Stimulated activated naive CD8-positive, alpha-beta T cell treated with anti-CD3 and anti-CD28 coated beads, Interleukin-15, amount 100 ng/mL, for 72 hours (primary cell): ENCODE measurements at regions not wholly inside any gene's neighbourhood (a gene's known extent, or its start where the extent isn't known, plus 50 kb on each side); places are given as distances from the start of the nearest gene placed in this dataset.

Source experiments
- ATAC-seq: fragments of 150-1000 bp; cut with Tn5 transposase; 2 replicates; pipeline ENCODE4 v1.10.0; 2021; ENCODE audit warnings: mild to moderate bottlenecking, moderate library complexity
- DNase-seq, 2 donors: peaks; one replicate each; pipeline ENCODE4 v3.0.0; 2021 to 2022
- H3K27ac Mint-ChIP-seq, 2 donors: one replicate each; pipeline ENCODE4 v1.8.0; 2022; ENCODE audit warnings: mild to moderate bottlenecking in 2 of 2, mixed read lengths in 2 of 2, moderate library complexity in 2 of 2
- H3K27me3 Mint-ChIP-seq: one replicate; pipeline ENCODE4 v1.8.0; 2022; ENCODE audit warnings: mixed read lengths
- H3K4me1 Mint-ChIP-seq: one replicate; pipeline ENCODE4 v1.8.0; 2022; ENCODE audit warnings: mild to moderate bottlenecking, mixed read lengths
- H3K4me3 Mint-ChIP-seq, 2 donors: one replicate each; pipeline ENCODE4 v1.8.0; 2022; ENCODE audit warnings: mild to moderate bottlenecking in 2 of 2, mixed read lengths in 2 of 2, moderate library complexity in 1 of 2
- H3K9me3 Mint-ChIP-seq, 2 donors: one replicate each; pipeline ENCODE4 v1.8.0; 2022; ENCODE audit warnings: mixed read lengths in 2 of 2

GRCh38 chr4:181166742-181167399 is 1076.3 kb upstream of the TENM3 start:
- no peaks in the 10 kb centered on the region for H3K4me1 Mint-ChIP-seq
- H3K27me3 Mint-ChIP-seq: no peaks in the 10 kb centered on the region
- H3K9me3 Mint-ChIP-seq: no peaks in the 10 kb centered on the region
- no peak for ATAC-seq
- H3K4me3 Mint-ChIP-seq: no peak overlapping the region
- no peak overlapping the region for H3K27ac Mint-ChIP-seq
- no peak for DNase-seq

DNA sequence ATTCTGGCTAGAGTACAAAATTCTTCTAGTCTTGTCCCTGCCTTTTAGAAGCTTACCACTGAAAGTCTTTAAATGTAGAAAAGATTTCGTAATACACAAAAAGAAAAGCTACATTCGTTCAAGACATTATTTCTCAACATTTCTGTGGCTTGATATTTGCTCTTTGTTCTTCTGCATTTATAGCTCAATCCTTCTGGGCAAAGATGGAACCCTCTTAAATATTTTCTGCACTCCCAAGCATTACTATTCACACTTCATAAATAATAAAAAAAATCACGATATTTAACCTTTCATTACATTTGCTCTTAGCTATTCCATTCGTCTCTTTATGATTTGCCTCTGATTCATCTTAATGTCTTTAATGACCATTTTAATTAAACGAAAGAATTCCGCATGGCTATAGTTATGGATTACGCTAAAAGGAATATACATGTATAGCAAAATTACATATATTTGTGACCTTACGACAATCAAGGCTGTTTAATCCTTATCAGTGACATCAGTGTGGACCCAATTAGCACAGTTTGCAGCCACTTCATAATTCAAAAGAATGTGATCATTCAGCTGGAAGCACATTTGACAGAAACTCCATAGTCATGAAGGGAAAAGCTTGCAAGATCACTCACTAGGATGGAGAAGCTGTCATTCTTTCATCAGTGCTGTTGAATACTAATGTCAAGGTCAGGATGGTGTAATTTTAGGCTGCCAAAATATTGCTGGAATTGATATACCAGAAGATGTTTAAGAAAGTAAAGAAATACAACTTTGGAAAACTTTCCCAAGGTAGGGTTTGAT is 1075.0 kb upstream of the TENM3 start:
- no peaks in the 10 kb centered on the region for H3K27me3 Mint-ChIP-seq
- no peak for DNase-seq
- H3K4me1 Mint-ChIP-seq: no peaks in the 10 kb centered on the region
- ATAC-seq: no peak
- H3K27ac Mint-ChIP-seq: no peak overlapping the region
- no peaks in the 10 kb centered on the region for H3K9me3 Mint-ChIP-seq
- H3K4me3 Mint-ChIP-seq: no peak overlapping the region

DNA sequence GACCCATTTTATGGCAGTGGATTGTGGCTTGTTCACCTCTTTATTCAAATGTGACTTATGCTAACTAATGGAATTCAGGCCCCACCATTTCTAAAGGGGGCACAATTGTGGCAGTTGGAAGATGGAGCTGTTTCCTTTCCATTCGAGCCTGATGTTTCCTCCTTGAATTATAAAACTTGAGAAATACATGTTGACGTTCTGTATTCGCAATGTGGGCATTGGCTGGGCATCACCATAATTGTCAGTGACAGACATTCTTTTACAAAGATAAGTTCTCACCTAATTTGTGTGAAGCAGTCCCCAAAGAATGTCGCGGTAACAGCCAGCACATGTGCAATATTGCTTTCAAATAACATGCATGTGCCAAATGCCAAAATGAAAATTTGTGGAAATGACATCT is 1070.2 kb upstream of the TENM3 start:
- no peak overlapping the region for H3K4me3 Mint-ChIP-seq
- H3K9me3 Mint-ChIP-seq: no peaks in the 10 kb centered on the region
- H3K4me1 Mint-ChIP-seq: no peaks in the 10 kb centered on the region
- no peak for ATAC-seq
- no peak overlapping the region for H3K27ac Mint-ChIP-seq
- DNase-seq: no peak
- no peaks in the 10 kb centered on the region for H3K27me3 Mint-ChIP-seq

DNA sequence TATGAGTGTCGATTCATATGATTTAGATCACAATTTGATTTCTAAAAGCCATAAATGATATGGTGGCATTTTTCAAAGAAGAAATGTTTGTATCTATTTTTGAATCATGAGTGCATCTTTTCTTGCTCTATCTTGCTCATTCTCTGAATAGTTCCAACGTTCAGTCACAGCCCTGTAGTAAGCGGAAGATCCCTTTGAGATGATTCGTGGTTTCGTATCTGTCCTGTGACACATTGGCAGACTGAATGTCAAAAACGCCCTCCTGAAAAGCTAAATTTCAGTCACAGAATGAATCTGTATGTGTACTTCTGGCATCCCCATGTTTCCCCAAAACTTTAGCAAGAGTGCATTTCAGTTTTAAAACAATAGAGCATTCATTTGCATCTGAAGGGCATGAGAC is 1066.9 kb upstream of the TENM3 start:
- ATAC-seq: no peak
- peaks cover 0 to 5% of the 10 kb centered on the region in 2 donors for H3K9me3 Mint-ChIP-seq
- DNase-seq: no peak
- no peak overlapping the region for H3K4me3 Mint-ChIP-seq
- H3K27ac Mint-ChIP-seq: no peak overlapping the region
- no peaks in the 10 kb centered on the region for H3K27me3 Mint-ChIP-seq
- no peaks in the 10 kb centered on the region for H3K4me1 Mint-ChIP-seq

DNA sequence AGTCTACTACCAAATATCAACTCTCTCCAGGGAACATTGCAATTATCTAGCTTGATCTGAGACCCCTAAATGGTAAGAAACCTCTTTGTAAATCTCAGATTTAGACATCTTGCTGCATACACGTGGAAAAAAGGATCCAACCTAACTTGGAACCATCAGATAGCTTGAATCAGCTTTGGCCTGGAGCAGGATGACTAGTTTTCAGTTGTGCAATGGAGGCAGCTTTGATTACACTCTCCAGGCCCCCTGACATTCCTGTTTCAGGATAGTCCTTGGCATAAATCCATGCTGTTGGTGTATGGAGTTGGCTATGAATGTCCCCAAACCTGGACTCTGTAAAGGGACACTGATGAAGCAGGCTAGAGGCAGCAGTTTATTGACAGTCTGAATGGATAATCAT is 1061.9 kb upstream of the TENM3 start:
- Mint-ChIP-seq H3K27me3 (no peaks in the 10 kb centered on the region), H3K27ac (no peak overlapping the region), H3K9me3 (peaks cover 11 to 30% of the 10 kb centered on the region in 2 donors), H3K4me1 (no peaks in the 10 kb centered on the region), H3K4me3 (no peak overlapping the region)
- DNase-seq: no peak
- ATAC-seq: no peak

- Mint-ChIP-seq H3K27ac (no peak overlapping the region), H3K9me3 (peaks cover 6 to 14% of the 10 kb centered on the region in 2 donors), H3K4me3 (no peak overlapping the region), H3K4me1 (no peaks in the 10 kb centered on the region), H3K27me3 (no peaks in the 10 kb centered on the region)
- DNase-seq (no peak), ATAC-seq (no peak)
These were observed 1053.5 kb upstream of the TENM3 start for GRCh38 chr4:181189751-181190150.

DNA sequence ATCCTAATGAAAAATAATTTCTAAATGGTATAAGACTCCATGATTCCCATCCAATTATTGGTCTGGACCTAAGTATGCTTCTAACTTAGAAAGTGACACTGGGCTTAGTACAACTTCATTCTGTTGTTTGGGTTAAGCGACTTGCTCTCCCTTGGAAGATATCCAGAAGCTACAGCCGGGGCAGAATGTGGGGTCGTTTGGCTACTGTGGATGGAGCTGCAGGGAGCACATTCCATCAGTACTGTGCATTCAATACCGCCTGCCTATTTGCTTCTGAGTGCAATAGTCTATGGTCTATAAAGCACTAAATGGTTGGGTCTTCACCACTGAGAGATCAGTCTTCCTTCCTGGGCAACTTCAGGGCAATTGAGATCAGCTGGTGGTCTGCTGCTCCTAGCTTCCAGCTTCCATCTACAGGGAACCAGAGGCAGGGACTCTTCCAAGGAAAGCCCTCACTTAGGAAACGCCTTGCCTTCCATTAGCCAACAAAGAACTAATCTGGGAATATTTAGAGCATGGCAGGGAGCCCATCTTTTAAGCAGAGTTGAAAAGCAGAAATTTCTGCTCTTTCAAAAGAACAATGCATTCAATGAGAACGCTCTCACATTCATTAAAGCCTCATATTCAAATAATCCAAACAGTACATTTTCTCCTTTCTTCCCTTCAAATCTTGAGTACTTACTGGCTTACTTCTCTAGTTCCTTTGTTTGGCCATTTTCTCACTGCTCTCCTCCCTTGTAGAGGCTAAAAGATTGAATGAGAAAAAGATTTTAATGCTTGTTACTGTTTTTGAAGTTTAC is 1049.9 kb upstream of the TENM3 start:
- Mint-ChIP-seq H3K4me3 (no peak overlapping the region), H3K4me1 (no peaks in the 10 kb centered on the region), H3K27ac (no peak overlapping the region), H3K27me3 (no peaks in the 10 kb centered on the region), H3K9me3 (no peaks in the 10 kb centered on the region)
- DNase-seq: no peak
- no peak for ATAC-seq

GRCh38 chr4:181194096-181194495 is 1049.1 kb upstream of the TENM3 start:
- Mint-ChIP-seq H3K9me3 (no peaks in the 10 kb centered on the region), H3K4me3 (no peak overlapping the region), H3K4me1 (no peaks in the 10 kb centered on the region), H3K27ac (no peak overlapping the region), H3K27me3 (no peaks in the 10 kb centered on the region)
- ATAC-seq (no peak), DNase-seq (no peak)

- Mint-ChIP-seq H3K27ac (no peak overlapping the region), H3K27me3 (no peaks in the 10 kb centered on the region), H3K9me3 (peaks cover 0 to 6% of the 10 kb centered on the region in 2 donors), H3K4me3 (no peak overlapping the region), H3K4me1 (no peaks in the 10 kb centered on the region)
- ATAC-seq: no peak
- no peak for DNase-seq
These were observed 1043.1 kb upstream of the TENM3 start for GRCh38 chr4:181200076-181200475.

DNA sequence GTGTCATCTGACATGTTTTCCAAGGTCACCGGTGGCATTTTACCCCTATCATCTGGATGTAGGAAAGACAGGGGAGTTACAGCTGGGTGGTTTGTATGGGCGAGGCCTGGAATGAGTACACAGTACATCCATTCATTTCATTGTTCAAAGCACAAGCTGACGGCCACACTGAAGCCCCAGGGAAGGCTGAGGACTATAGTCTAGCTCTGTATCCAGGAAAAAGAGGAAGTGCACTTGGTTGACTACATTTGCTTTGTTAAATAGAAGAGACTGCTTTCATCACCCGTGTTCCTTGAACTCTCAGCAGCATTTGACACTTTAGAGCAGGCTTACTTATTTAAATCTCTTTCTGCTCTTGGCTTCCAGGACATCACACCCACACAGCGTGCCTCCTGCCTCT is 1041.0 kb upstream of the TENM3 start:
- ATAC-seq (no peak), DNase-seq (no peak)
- Mint-ChIP-seq H3K4me1 (no peaks in the 10 kb centered on the region), H3K27me3 (no peaks in the 10 kb centered on the region), H3K9me3 (peaks cover 0 to 10% of the 10 kb centered on the region in 2 donors), H3K4me3 (no peak overlapping the region), H3K27ac (no peak overlapping the region)

DNA sequence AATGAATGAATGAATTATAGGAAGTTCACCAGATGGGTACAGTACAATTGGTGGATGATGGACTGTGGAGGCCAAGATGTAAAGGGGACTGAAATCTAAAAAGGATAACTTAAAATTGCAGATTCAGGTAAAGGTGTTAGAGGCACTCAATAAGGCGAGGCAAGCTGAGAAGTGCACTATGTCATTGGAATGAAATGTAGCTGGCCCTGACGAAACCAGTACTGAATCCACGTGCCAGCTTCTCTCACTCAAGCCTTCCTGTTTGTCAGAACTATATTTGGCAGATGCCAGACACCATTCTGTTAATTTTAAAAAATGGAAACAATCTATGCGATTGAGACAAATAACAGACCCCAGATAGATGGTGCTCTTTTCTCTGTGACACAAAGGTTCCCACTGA is 1039.1 kb upstream of the TENM3 start:
- H3K27ac Mint-ChIP-seq: no peak overlapping the region
- no peak for DNase-seq
- peaks cover 0 to 10% of the 10 kb centered on the region in 2 donors for H3K9me3 Mint-ChIP-seq
- ATAC-seq: no peak
- no peaks in the 10 kb centered on the region for H3K27me3 Mint-ChIP-seq
- H3K4me3 Mint-ChIP-seq: no peak overlapping the region
- H3K4me1 Mint-ChIP-seq: no peaks in the 10 kb centered on the region

GRCh38 chr4:181213551-181213950 is 1029.7 kb upstream of the TENM3 start:
- no peak for ATAC-seq
- no peak for DNase-seq
- Mint-ChIP-seq H3K9me3 (peaks cover 0 to 8% of the 10 kb centered on the region in 2 donors), H3K4me1 (no peaks in the 10 kb centered on the region), H3K27ac (no peak overlapping the region), H3K27me3 (no peaks in the 10 kb centered on the region), H3K4me3 (no peak overlapping the region)

DNA sequence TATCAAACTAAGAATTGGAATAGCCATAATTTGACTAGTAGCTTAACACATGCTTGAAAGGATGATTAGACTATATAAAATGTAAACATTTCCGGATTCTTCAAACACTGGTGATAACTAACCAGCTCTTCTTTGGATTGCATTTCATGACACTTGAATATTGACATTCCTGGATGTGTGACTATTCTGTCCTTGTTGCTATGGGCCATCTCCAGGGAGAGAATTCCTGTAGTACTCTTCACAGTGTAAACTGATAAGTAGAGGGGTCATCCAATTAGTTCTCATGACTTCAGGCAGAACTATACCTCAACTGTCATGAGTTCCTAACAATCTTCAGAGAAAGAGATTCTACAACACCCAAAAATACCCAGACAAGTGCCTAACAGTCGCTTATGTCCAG is 1026.7 kb upstream of the TENM3 start:
- no peaks in the 10 kb centered on the region for H3K4me1 Mint-ChIP-seq
- ATAC-seq (no peak), DNase-seq (no peak)
- no peak overlapping the region for H3K4me3 Mint-ChIP-seq
- no peaks in the 10 kb centered on the region for H3K9me3 Mint-ChIP-seq
- H3K27ac Mint-ChIP-seq: no peak overlapping the region
- no peaks in the 10 kb centered on the region for H3K27me3 Mint-ChIP-seq

- H3K27me3 Mint-ChIP-seq: no peaks in the 10 kb centered on the region
- H3K4me1 Mint-ChIP-seq: no peaks in the 10 kb centered on the region
- no peaks in the 10 kb centered on the region for H3K9me3 Mint-ChIP-seq
- no peak overlapping the region for H3K4me3 Mint-ChIP-seq
- H3K27ac Mint-ChIP-seq: no peak overlapping the region
- DNase-seq (no peak), ATAC-seq (no peak)
These were observed 1023.3 kb upstream of the TENM3 start for GRCh38 chr4:181219783-181220416.

- no peak for DNase-seq
- Mint-ChIP-seq H3K4me3 (no peak overlapping the region), H3K27ac (no peak overlapping the region), H3K27me3 (no peaks in the 10 kb centered on the region), H3K4me1 (no peaks in the 10 kb centered on the region), H3K9me3 (no peaks in the 10 kb centered on the region)
- ATAC-seq: no peak
These were observed 1018.4 kb upstream of the TENM3 start for GRCh38 chr4:181224852-181225251.
